ENCODE measurements at regions not wholly inside any gene's neighbourhood (a gene's known extent, or its start where the extent isn't known, plus 50 kb on each side); places are given as distances from the start of the nearest gene placed in this dataset.

GRCh38 chr2:212935752-212936151 lies 215.7 kb downstream of the IKZF2 start:
- no peak overlapping the region for H3K4me3 ChIP-seq (ENCODE audit: low read depth, low read length)
- no peak for TF ChIP-seq CTCF (IDR thresholded peaks at IDR 0.05; ENCODE audit: low read depth, low read length)

GRCh38 chr2:212931271-212931670 lies 220.1 kb downstream of the IKZF2 start:
- no peak for TF ChIP-seq CTCF (IDR thresholded peaks at IDR 0.05; ENCODE audit: low read depth, low read length)
- no peak overlapping the region for H3K4me3 ChIP-seq (ENCODE audit: low read depth, low read length)

GRCh38 chr2:212930556-212931260 lies 220.7 kb downstream of the IKZF2 start:
- TF ChIP-seq CTCF (IDR thresholded peaks at IDR 0.05; ENCODE audit: low read depth, low read length), result no peak
- no peak overlapping the region for H3K4me3 ChIP-seq (ENCODE audit: low read depth, low read length)

GRCh38 chr2:212929971-212930370 lies 221.4 kb downstream of the IKZF2 start:
- TF ChIP-seq CTCF (IDR thresholded peaks at IDR 0.05; ENCODE audit: low read depth, low read length), result no peak
- no peak overlapping the region for H3K4me3 ChIP-seq (ENCODE audit: low read depth, low read length)

GRCh38 chr2:212929116-212929515 lies 222.3 kb downstream of the IKZF2 start:
- H3K4me3 ChIP-seq (ENCODE audit: low read depth, low read length), result no peak overlapping the region
- no peak for TF ChIP-seq CTCF (IDR thresholded peaks at IDR 0.05; ENCODE audit: low read depth, low read length)

- H3K4me3 ChIP-seq (ENCODE audit: low read depth, low read length), result no peak overlapping the region
- no peak for TF ChIP-seq CTCF (IDR thresholded peaks at IDR 0.05; ENCODE audit: low read depth, low read length)
These were observed 222.7 kb downstream of the IKZF2 start for GRCh38 chr2:212928681-212929080.

GRCh38 chr2:212926940-212927339 lies 224.5 kb downstream of the IKZF2 start:
- no peak overlapping the region for H3K4me3 ChIP-seq (ENCODE audit: low read depth, low read length)
- no peak for TF ChIP-seq CTCF (IDR thresholded peaks at IDR 0.05; ENCODE audit: low read depth, low read length)

Measured in WI38 (cell line).